PC-3 (cell line): ENCODE measurements at regions not wholly inside any gene's neighbourhood (a gene's known extent, or its start where the extent isn't known, plus 50 kb on each side); places are given as distances from the start of the nearest gene placed in this dataset.

ENCODE experiments used
- ATAC-seq: fragments of 200-7000 bp; cut with Tn5 transposase; 2 replicates; pipeline ENCODE4 v1.9.1; 2020; ENCODE audit warnings: mild to moderate bottlenecking, moderate library complexity
- BruUV-seq: library from RNA; stranded (reverse); fragments of 400-500 nt; replicated peaks from 2 replicates; lab custom pipeline; 2021; lab: Mats Ljungman, UMichigan
- CTCF ChIA-PET: fragments of 300-600 bp; sonication (Branson Sonifier 250); formaldehyde crosslinking; loops from one replicate; lab custom pipeline; 2022; ENCODE audit warnings: antibody characterized with exemption; lab: Charles Lee
- POLR2A ChIA-PET: fragments of 300-600 bp; sonication (Branson Sonifier 250); formaldehyde crosslinking; loops from one replicate; lab custom pipeline; 2022; ENCODE audit warnings: antibody characterized with exemption; ENCODE audit not compliant: unreplicated experiment; lab: Charles Lee
- DNase-seq: peaks from one replicate; pipeline ENCODE4 v3.0.0-alpha.2; 2015
- H2AFZ ChIP-seq: fragments of 300-600 bp; sonication (generic); 2 replicates; pipeline ENCODE4 v1.6.0; 2016; ENCODE audit warnings: antibody characterized with exemption, low read length
- H3F3A ChIP-seq: fragments of 300-600 bp; sonication (generic); one replicate; pipeline ENCODE4 v1.6.0; 2017; ENCODE audit warnings: antibody characterized with exemption, low read length, control low read depth, mild to moderate bottlenecking; ENCODE audit not compliant: unreplicated experiment
- H3K27ac ChIP-seq: fragments of 300-600 bp; sonication (generic); 2 replicates; pipeline ENCODE4 v1.5.1; 2016; ENCODE audit warnings: mild to moderate bottlenecking, low read length
- H3K27me3 ChIP-seq: fragments of 300-600 bp; sonication (generic); 2 replicates; pipeline ENCODE4 v1.6.1; 2016; ENCODE audit warnings: low read length, mixed read lengths
- H3K36me3 ChIP-seq: fragments of 300-600 bp; sonication (generic); 2 replicates; pipeline ENCODE4 v1.6.1; 2016; ENCODE audit warnings: low read depth, mixed run types, low read length, mixed read lengths
- H3K4me1 ChIP-seq: fragments of 300-600 bp; sonication (generic); 2 replicates; pipeline ENCODE4 v1.5.1; 2016; ENCODE audit warnings: low read length; ENCODE audit not compliant: insufficient read depth
- H3K4me2 ChIP-seq: fragments of 300-600 bp; sonication (generic); 2 replicates; pipeline ENCODE4 v1.6.0; 2016; ENCODE audit warnings: low read length
- H3K4me3 ChIP-seq: fragments of 300-600 bp; sonication (generic); 2 replicates; pipeline ENCODE4 v1.5.1; 2016; ENCODE audit warnings: mild to moderate bottlenecking, low read length, mixed read lengths
- H3K79me2 ChIP-seq: fragments of 300-600 bp; sonication (generic); 2 replicates; pipeline ENCODE4 v1.6.1; 2017; ENCODE audit warnings: low read length, mixed read lengths
- H3K9ac ChIP-seq: fragments of 300-600 bp; sonication (generic); 2 replicates; pipeline ENCODE4 v1.6.0; 2016; ENCODE audit warnings: mild to moderate bottlenecking, low read length
- H3K9me2 ChIP-seq: fragments of 300-600 bp; sonication (generic); replicated peaks from 2 replicates; pipeline ENCODE4 v1.6.1; 2016; ENCODE audit warnings: mixed run types, low read length, mixed read lengths
- H3K9me3 ChIP-seq: fragments of 300-600 bp; sonication (generic); 2 replicates; pipeline ENCODE4 v1.6.1; 2016; ENCODE audit warnings: low read length, mixed read lengths
- H4K20me1 ChIP-seq: fragments of 300-600 bp; sonication (generic); 2 replicates; pipeline ENCODE4 v1.6.1; 2016; ENCODE audit warnings: low read length, mixed read lengths
- EZH2 ChIP-seq: fragments of 300-600 bp; sonication (generic); IDR thresholded peaks from one replicate; pipeline ENCODE4 v1.6.1; 2017; ENCODE audit warnings: antibody characterized with exemption, mild to moderate bottlenecking, low read length; ENCODE audit not compliant: unreplicated experiment
- EZH2phosphoT487 ChIP-seq: fragments of 300-600 bp; sonication (generic); IDR thresholded peaks from 2 replicates; pipeline ENCODE4 v1.6.1; 2018; ENCODE audit warnings: mild to moderate bottlenecking, antibody characterized with exemption, low read length, borderline replicate concordance
- intact Hi-C: fragments of 100-400 bp; cut with micrococcal nuclease; formaldehyde crosslinking; loops from 2 replicates; pipeline ENCODE4 v1.9.0; 2023
- TF ChIP-seq, protein P1 (sequence below): fragments of 300-600 bp; sonication (generic); conservative IDR thresholded peaks from 2 replicates; pipeline ENCODE4 v1.5.1; 2017; ENCODE audit warnings: antibody characterized with exemption, low read depth, mild to moderate bottlenecking, low read length

- intact Hi-C loops: no loop called here
- TF ChIP-seq, protein P1, sequence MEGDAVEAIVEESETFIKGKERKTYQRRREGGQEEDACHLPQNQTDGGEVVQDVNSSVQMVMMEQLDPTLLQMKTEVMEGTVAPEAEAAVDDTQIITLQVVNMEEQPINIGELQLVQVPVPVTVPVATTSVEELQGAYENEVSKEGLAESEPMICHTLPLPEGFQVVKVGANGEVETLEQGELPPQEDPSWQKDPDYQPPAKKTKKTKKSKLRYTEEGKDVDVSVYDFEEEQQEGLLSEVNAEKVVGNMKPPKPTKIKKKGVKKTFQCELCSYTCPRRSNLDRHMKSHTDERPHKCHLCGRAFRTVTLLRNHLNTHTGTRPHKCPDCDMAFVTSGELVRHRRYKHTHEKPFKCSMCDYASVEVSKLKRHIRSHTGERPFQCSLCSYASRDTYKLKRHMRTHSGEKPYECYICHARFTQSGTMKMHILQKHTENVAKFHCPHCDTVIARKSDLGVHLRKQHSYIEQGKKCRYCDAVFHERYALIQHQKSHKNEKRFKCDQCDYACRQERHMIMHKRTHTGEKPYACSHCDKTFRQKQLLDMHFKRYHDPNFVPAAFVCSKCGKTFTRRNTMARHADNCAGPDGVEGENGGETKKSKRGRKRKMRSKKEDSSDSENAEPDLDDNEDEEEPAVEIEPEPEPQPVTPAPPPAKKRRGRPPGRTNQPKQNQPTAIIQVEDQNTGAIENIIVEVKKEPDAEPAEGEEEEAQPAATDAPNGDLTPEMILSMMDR: no peak
- no peak for TF ChIP-seq EZH2
- TF ChIP-seq EZH2phosphoT487: no peak
- no peaks in the 10 kb centered on the region for H3K9me2 ChIP-seq
- no peaks in the 10 kb centered on the region for H3K27me3 ChIP-seq
- no TSS peak for BruUV-seq
- DNase-seq (no peak), ATAC-seq (no peak)
- no peaks in the 10 kb centered on the region for H3K79me2 ChIP-seq
- H3K36me3 ChIP-seq: no peaks in the 10 kb centered on the region
- no peak overlapping the region for H3K9ac ChIP-seq
- H3F3A ChIP-seq: no peaks in the 10 kb centered on the region
- no peak overlapping the region for H3K4me2 ChIP-seq
- H3K9me3 ChIP-seq: 0 out of 2 replicates have a peak, but pooled peaks cover 7% of the 10 kb centered on the region
- H3K4me3 ChIP-seq: no peak overlapping the region
- H4K20me1 ChIP-seq: no peaks in the 10 kb centered on the region
- no peak overlapping the region for H2AFZ ChIP-seq
- no peaks in the 10 kb centered on the region for H3K4me1 ChIP-seq
- ChIA-PET CTCF (no interaction called here), POLR2A (no interaction called here)
- H3K27ac ChIP-seq: no peak overlapping the region
These were observed 563.5 kb downstream of the BUD13 start for GRCh38 chr11:116209255-116209654.

GRCh38 chr11:116207421-116208141 lies 565.2 kb downstream of the BUD13 start:
- Histone ChIP-seq H3K4me3 (no peak overlapping the region), H3K27ac (no peak overlapping the region), H3K79me2 (no peaks in the 10 kb centered on the region), H3K27me3 (no peaks in the 10 kb centered on the region), H3K9me3 (0 out of 2 replicates have a peak, but pooled peaks cover 7% of the 10 kb centered on the region), H3K9ac (no peak overlapping the region), H3K4me2 (no peak overlapping the region), H3K36me3 (no peaks in the 10 kb centered on the region), H3F3A (no peaks in the 10 kb centered on the region), H3K9me2 (no peaks in the 10 kb centered on the region), H3K4me1 (no peaks in the 10 kb centered on the region), H2AFZ (no peak overlapping the region), H4K20me1 (no peaks in the 10 kb centered on the region)
- CTCF ChIA-PET: no interaction called here
- POLR2A ChIA-PET: no interaction called here
- TF ChIP-seq, protein P1: no peak
- TF ChIP-seq EZH2phosphoT487: no peak
- TF ChIP-seq EZH2: no peak
- intact Hi-C loops: no loop called here
- no TSS peak for BruUV-seq
- ATAC-seq (no peak), DNase-seq (no peak)

- ATAC-seq: no peak
- no peak overlapping the region for H3K27ac ChIP-seq
- no peak overlapping the region for H3K9ac ChIP-seq
- no peaks in the 10 kb centered on the region for H3K4me1 ChIP-seq
- H4K20me1 ChIP-seq: no peaks in the 10 kb centered on the region
- H3K4me3 ChIP-seq: no peak overlapping the region
- TF ChIP-seq EZH2: no peak
- TF ChIP-seq, protein P1: no peak
- TF ChIP-seq EZH2phosphoT487: no peak
- no peaks in the 10 kb centered on the region for H3K79me2 ChIP-seq
- intact Hi-C loops: no loop called here
- H3K4me2 ChIP-seq: no peak overlapping the region
- CTCF ChIA-PET: no interaction called here
- no peaks in the 10 kb centered on the region for H3K9me2 ChIP-seq
- no peaks in the 10 kb centered on the region for H3K36me3 ChIP-seq
- no peaks in the 10 kb centered on the region for H3F3A ChIP-seq
- no peak overlapping the region for H2AFZ ChIP-seq
- no TSS peak for BruUV-seq
- POLR2A ChIA-PET: no interaction called here
- H3K27me3 ChIP-seq: no peaks in the 10 kb centered on the region
- DNase-seq: no peak
- H3K9me3 ChIP-seq: 0 out of 2 replicates have a peak, but pooled peaks cover 3% of the 10 kb centered on the region
These were observed 565.8 kb downstream of the BUD13 start for GRCh38 chr11:116207019-116207418.
